Panc1 (cell line): ENCODE measurements at regions not wholly inside any gene's neighbourhood (a gene's known extent, or its start where the extent isn't known, plus 50 kb on each side); places are given as distances from the start of the nearest gene placed in this dataset.

Experiments used
- CTCF ChIP-seq: fragments of 450-650 bp; IDR thresholded peaks from 2 replicates; pipeline ENCODE4 v1.5.1; 2017; ENCODE audit warnings: mild to moderate bottlenecking
- POLR2AphosphoS5 ChIP-seq: IDR thresholded peaks from 2 replicates; pipeline ENCODE4 v1.6.1; 2012; ENCODE audit warnings: mild to moderate bottlenecking, low read depth, low read length, moderate library complexity
- REST ChIP-seq, 2 experiments: IDR thresholded peaks; 2 replicates each; pipeline ENCODE4 v1.6.1; 2011 to 2012; ENCODE audit warnings: low read depth in 2 of 2, control low read depth in 1 of 2, low read length in 1 of 2, mild to moderate bottlenecking in 1 of 2, moderate library complexity in 1 of 2; ENCODE audit not compliant: insufficient read depth in 1 of 2
- SIN3A ChIP-seq: IDR thresholded peaks from 2 replicates; pipeline ENCODE4 v1.6.1; 2012; ENCODE audit warnings: low read depth, mild to moderate bottlenecking, low read length, moderate library complexity, borderline replicate concordance; ENCODE audit not compliant: insufficient read depth
- TCF7L2 ChIP-seq: IDR thresholded peaks from 2 replicates; pipeline ENCODE4 v1.6.1; 2011; ENCODE audit warnings: mild to moderate bottlenecking, low read depth, low read length, inconsistent platforms

GRCh38 chr2:18180912-18181311 is 302.4 kb downstream of the KCNS3 start:
- TF ChIP-seq CTCF (no peak), POLR2AphosphoS5 (no peak), SIN3A (no peak), REST (IDR thresholded peaks at IDR 0.05; ENCODE audit: insufficient read depth in 1 of 2, low read depth in 2 of 2, low read length in 1 of 2) (no peak), TCF7L2 (no peak)
